ENCODE measurements at regions not wholly inside any gene's neighbourhood (a gene's known extent, or its start where the extent isn't known, plus 50 kb on each side); places are given as distances from the start of the nearest gene placed in this dataset.

DNA sequence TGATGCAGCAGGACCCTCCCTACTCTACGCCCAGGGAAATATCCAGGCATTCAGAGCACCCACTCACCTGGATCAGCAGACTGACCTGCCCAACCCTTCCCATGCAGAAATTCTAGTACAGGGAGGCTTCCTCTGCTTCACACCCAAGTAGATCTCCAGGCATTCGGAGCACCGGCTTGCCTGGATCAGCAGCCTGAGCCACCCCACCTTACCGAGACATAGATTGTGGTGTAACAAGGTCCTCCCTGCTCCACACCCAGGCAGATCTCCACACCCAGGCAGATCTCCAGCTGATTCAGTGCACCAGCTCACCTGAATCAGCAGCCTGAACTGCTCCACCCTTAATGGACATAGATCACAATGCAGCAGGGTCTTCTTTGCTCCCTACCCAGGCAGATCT, 215.1 kb upstream of the CPEB2 start:
- H3K9me3 ChIP-seq (ENCODE audit: control insufficient read depth in 4 of 4, low read length in 3 of 4) = no peaks in the 10 kb centered on the region
- WGBS = 74% methylated on average over 4 of the region's 4 CpGs
- H3K4me3 ChIP-seq (ENCODE audit: low read depth in 1 of 3, low read length in 3 of 3) = no peak overlapping the region
- H3K36me3 ChIP-seq (ENCODE audit: control insufficient read depth in 4 of 4, insufficient read depth in 3 of 4, low read depth in 1 of 4, low read length in 3 of 4) = no peaks in the 10 kb centered on the region
- H3K27ac ChIP-seq (ENCODE audit: low read depth in 1 of 2, low read length in 2 of 2) = no peak overlapping the region
- H3K27me3 ChIP-seq (ENCODE audit: control insufficient read depth in 4 of 4, insufficient read depth in 4 of 4, low read length in 3 of 4) = no peaks in the 10 kb centered on the region
- no peaks in the 10 kb centered on the region for H3K4me1 ChIP-seq (ENCODE audit: control insufficient read depth in 4 of 4, insufficient read depth in 4 of 4, low read length in 3 of 4)
- no peak for DNase-seq (ENCODE audit: low spot score)
- no peak for TF ChIP-seq SP1 (IDR thresholded peaks at IDR 0.05)
- no peak for TF ChIP-seq RXRA (IDR thresholded peaks at IDR 0.05)
- TF ChIP-seq YY1 (IDR thresholded peaks at IDR 0.05) = no peak
- no peak for TF ChIP-seq RAD21 (IDR thresholded peaks at IDR 0.05)
- H3K9ac ChIP-seq (ENCODE audit: low read depth in 1 of 2, low read length in 2 of 2) = no peak overlapping the region

GRCh38 chr4:14787894-14788293, 214.4 kb upstream of the CPEB2 start:
- Histone ChIP-seq H3K27me3 (ENCODE audit: control insufficient read depth in 4 of 4, insufficient read depth in 4 of 4, low read length in 3 of 4) (no peaks in the 10 kb centered on the region), H3K4me1 (ENCODE audit: control insufficient read depth in 4 of 4, insufficient read depth in 4 of 4, low read length in 3 of 4) (no peaks in the 10 kb centered on the region)

More at GRCh38 chr4:14787894-14788293, 214.4 kb upstream of the CPEB2 start:
- DNase-seq (ENCODE audit: low spot score) = no peak
- Histone ChIP-seq H3K27ac (ENCODE audit: low read depth in 1 of 2, low read length in 2 of 2) (no peak overlapping the region), H3K9me3 (ENCODE audit: control insufficient read depth in 4 of 4, low read length in 3 of 4) (peaks cover 0 to 4% (median 0%) of the 10 kb centered on the region in 4 donors), H3K36me3 (ENCODE audit: control insufficient read depth in 4 of 4, insufficient read depth in 3 of 4, low read depth in 1 of 4, low read length in 3 of 4) (no peaks in the 10 kb centered on the region), H3K4me3 (ENCODE audit: low read depth in 1 of 3, low read length in 3 of 3) (no peak overlapping the region), H3K9ac (ENCODE audit: low read depth in 1 of 2, low read length in 2 of 2) (no peak overlapping the region)
- peak; percentile 68 to 88 for TF ChIP-seq RAD21 (IDR thresholded peaks at IDR 0.05)
- TF ChIP-seq FOXA2 (IDR thresholded peaks at IDR 0.05) = no peak
- TF ChIP-seq TAF1 (conservative IDR thresholded peaks at IDR 0.05) = no peak
- TF ChIP-seq, protein P1, sequence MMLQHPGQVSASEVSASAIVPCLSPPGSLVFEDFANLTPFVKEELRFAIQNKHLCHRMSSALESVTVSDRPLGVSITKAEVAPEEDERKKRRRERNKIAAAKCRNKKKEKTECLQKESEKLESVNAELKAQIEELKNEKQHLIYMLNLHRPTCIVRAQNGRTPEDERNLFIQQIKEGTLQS (IDR thresholded peaks at IDR 0.05) = no peak
- no peak for TF ChIP-seq GABPA (IDR thresholded peaks at IDR 0.05 in 1 of 2, conservative IDR thresholded peaks at IDR 0.05 in 1 of 2)
- no peak for TF ChIP-seq SP1 (IDR thresholded peaks at IDR 0.05)
- no peak for TF ChIP-seq HNF4G (IDR thresholded peaks at IDR 0.05)
- TF ChIP-seq REST (IDR thresholded peaks at IDR 0.05) = no peak
- TF ChIP-seq, protein P2, sequence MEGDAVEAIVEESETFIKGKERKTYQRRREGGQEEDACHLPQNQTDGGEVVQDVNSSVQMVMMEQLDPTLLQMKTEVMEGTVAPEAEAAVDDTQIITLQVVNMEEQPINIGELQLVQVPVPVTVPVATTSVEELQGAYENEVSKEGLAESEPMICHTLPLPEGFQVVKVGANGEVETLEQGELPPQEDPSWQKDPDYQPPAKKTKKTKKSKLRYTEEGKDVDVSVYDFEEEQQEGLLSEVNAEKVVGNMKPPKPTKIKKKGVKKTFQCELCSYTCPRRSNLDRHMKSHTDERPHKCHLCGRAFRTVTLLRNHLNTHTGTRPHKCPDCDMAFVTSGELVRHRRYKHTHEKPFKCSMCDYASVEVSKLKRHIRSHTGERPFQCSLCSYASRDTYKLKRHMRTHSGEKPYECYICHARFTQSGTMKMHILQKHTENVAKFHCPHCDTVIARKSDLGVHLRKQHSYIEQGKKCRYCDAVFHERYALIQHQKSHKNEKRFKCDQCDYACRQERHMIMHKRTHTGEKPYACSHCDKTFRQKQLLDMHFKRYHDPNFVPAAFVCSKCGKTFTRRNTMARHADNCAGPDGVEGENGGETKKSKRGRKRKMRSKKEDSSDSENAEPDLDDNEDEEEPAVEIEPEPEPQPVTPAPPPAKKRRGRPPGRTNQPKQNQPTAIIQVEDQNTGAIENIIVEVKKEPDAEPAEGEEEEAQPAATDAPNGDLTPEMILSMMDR (IDR thresholded peaks at IDR 0.05; ENCODE audit: low read depth, low read length, missing input control) = peak; percentile 49

Data from liver (tissue), 8 donors.